ENCODE measurements at regions not wholly inside any gene's neighbourhood (a gene's known extent, or its start where the extent isn't known, plus 50 kb on each side); places are given as distances from the start of the nearest gene placed in this dataset.

GRCh38 chr15:47620960-47621681, 96.2 kb upstream of the SEMA6D start:
- DNase-seq, result no peak
- intact Hi-C loops (cut with DNase I; ENCODE audit: low total_unique reads), result no loop called here
- no peaks in the 10 kb centered on the region for H3K27me3 ChIP-seq
- no peaks in the 10 kb centered on the region for H3K4me1 ChIP-seq
- H3K9me3 ChIP-seq, result no peaks in the 10 kb centered on the region
- H3K36me3 ChIP-seq, result no peaks in the 10 kb centered on the region
- H3K4me3 ChIP-seq, result no peak overlapping the region
- H3K27ac ChIP-seq, result no peak overlapping the region
- TF ChIP-seq CTCF (IDR thresholded peaks at IDR 0.05) (no peak), POLR2A (IDR thresholded peaks at IDR 0.05) (no peak)

DNA sequence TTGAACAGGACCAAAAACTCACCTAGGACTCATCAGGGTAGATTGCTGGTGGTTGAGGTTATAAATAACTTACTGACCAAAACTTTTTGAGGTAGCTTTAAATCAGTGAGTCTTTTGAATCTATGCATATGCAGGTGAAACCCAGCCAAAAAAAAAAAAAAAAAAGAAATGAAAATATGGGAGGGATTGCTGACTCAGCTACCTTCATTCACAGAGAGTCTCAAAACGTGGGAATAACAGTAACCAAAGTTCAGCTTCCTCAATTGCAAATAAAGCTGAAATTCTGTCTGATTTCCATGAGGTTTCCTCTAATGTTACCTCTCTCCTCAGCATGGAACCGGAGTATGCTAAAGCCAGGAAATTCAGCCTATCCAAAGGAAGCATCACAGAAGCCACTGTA, 95.2 kb upstream of the SEMA6D start:
- Histone ChIP-seq H3K9me3 (no peaks in the 10 kb centered on the region), H3K27me3 (no peaks in the 10 kb centered on the region), H3K4me1 (no peaks in the 10 kb centered on the region), H3K27ac (no peak overlapping the region), H3K4me3 (no peak overlapping the region), H3K36me3 (no peaks in the 10 kb centered on the region)
- DNase-seq, result no peak
- no peak for TF ChIP-seq POLR2A (IDR thresholded peaks at IDR 0.05)
- intact Hi-C loops (cut with DNase I; ENCODE audit: low total_unique reads), result no loop called here

- TF ChIP-seq CTCF (IDR thresholded peaks at IDR 0.05) (no peak), POLR2A (IDR thresholded peaks at IDR 0.05) (no peak)
These were observed 92.8 kb upstream of the SEMA6D start for GRCh38 chr15:47624503-47624902.

DNA sequence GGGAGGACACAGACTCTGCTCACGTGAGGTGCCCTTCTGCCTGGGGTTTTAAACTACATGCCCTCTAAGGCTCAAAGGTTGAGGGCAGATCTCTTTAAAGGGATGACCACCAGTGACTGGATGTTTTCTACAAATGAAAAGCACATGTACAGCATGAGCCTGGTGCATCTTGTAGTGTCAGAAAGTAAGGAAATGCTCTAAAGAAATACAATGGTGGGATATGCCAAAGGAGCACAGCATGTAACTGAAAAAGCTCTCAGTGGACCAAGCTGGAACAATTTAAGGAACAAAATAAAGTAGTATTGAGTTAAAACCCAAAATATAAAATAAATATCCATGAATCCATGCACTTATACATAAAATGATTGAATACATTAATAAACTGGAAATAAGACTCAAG, 78.3 kb upstream of the SEMA6D start:
- TF ChIP-seq CTCF (IDR thresholded peaks at IDR 0.05) (no peak), POLR2A (IDR thresholded peaks at IDR 0.05) (no peak)
- intact Hi-C loops (cut with DNase I; ENCODE audit: low total_unique reads), result no loop called here
- H3K9me3 ChIP-seq, result no peaks in the 10 kb centered on the region
- no peaks in the 10 kb centered on the region for H3K27me3 ChIP-seq
- DNase-seq, result no peak
- no peak overlapping the region for H3K4me3 ChIP-seq
- no peaks in the 10 kb centered on the region for H3K36me3 ChIP-seq
- no peak overlapping the region for H3K27ac ChIP-seq
- H3K4me1 ChIP-seq, result no peaks in the 10 kb centered on the region

More at GRCh38 chr15:47624503-47624902, 92.8 kb upstream of the SEMA6D start:
- no peak overlapping the region for H3K4me3 ChIP-seq
- intact Hi-C loops (cut with DNase I; ENCODE audit: low total_unique reads), result no loop called here
- H3K27me3 ChIP-seq, result no peaks in the 10 kb centered on the region
- no peaks in the 10 kb centered on the region for H3K4me1 ChIP-seq
- no peak overlapping the region for H3K27ac ChIP-seq
- no peaks in the 10 kb centered on the region for H3K9me3 ChIP-seq
- DNase-seq, result no peak
- H3K36me3 ChIP-seq, result no peaks in the 10 kb centered on the region

- TF ChIP-seq POLR2A (IDR thresholded peaks at IDR 0.05), result no peak
- no peak for TF ChIP-seq CTCF (IDR thresholded peaks at IDR 0.05)
- no peaks in the 10 kb centered on the region for H3K9me3 ChIP-seq
- H3K36me3 ChIP-seq, result no peaks in the 10 kb centered on the region
- DNase-seq, result no peak
- H3K4me1 ChIP-seq, result no peaks in the 10 kb centered on the region
- H3K27ac ChIP-seq, result no peak overlapping the region
- H3K27me3 ChIP-seq, result no peaks in the 10 kb centered on the region
- intact Hi-C loops (cut with DNase I; ENCODE audit: low total_unique reads), result no loop called here
- H3K4me3 ChIP-seq, result no peak overlapping the region
These were observed 77.2 kb upstream of the SEMA6D start for GRCh38 chr15:47640079-47640478.

GRCh38 chr15:47640901-47641300, 76.4 kb upstream of the SEMA6D start:
- intact Hi-C loops (cut with DNase I; ENCODE audit: low total_unique reads), result no loop called here
- Histone ChIP-seq H3K36me3 (no peaks in the 10 kb centered on the region), H3K27ac (no peak overlapping the region), H3K9me3 (no peaks in the 10 kb centered on the region), H3K4me3 (no peak overlapping the region), H3K27me3 (no peaks in the 10 kb centered on the region), H3K4me1 (no peaks in the 10 kb centered on the region)
- TF ChIP-seq POLR2A (IDR thresholded peaks at IDR 0.05) (no peak), CTCF (IDR thresholded peaks at IDR 0.05) (no peak)
- no peak for DNase-seq

Measured in uterus (tissue), 3 donors.